ENCODE measurements at regions not wholly inside any gene's neighbourhood (a gene's known extent, or its start where the extent isn't known, plus 50 kb on each side); places are given as distances from the start of the nearest gene placed in this dataset.

- no peak for TF ChIP-seq CTCF (IDR thresholded peaks at IDR 0.05)
- TF ChIP-seq POLR2AphosphoS5 (IDR thresholded peaks at IDR 0.05), result no peak
- TF ChIP-seq POLR2A (IDR thresholded peaks at IDR 0.05), result no peak
Measured at GRCh38 chr10:33027088-33027487, 69.1 kb upstream of the ITGB1 start.
